ENCODE measurements at regions not wholly inside any gene's neighbourhood (a gene's known extent, or its start where the extent isn't known, plus 50 kb on each side); places are given as distances from the start of the nearest gene placed in this dataset.
"Not testable (repeated sequence)": the region's sequence is repeated elsewhere in the genome, so short reads cannot be mapped to it uniquely, and the experiment has no call there.

DNA sequence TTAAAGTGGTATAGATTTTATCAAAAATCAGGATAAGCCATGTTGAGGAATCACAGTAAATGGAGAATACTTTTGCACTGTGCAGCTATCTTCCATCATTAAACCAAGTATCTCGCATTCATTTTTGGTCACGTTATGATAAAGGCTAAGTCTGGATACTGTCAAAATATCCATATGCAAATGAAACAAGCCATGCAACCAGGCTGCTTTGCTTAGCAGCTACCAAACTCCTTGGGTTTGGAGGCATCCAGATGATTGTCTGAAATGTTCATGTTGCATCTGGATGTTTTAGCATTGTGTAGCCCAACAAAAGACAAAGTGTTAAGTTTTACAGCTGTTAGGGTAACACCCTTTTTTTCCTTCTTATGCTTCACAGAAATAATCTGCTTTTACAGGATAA is 322.9 kb upstream of the MDFIC2 start:
- H3K36me3 Mint-ChIP-seq (ENCODE audit: low read depth), result no peaks in the 10 kb centered on the region
- H3K27ac Mint-ChIP-seq, result no peak overlapping the region
- H3K9me3 Mint-ChIP-seq, result peaks cover 8% of the 10 kb centered on the region
- no peaks in the 10 kb centered on the region for H3K4me1 Mint-ChIP-seq
- H3K27me3 Mint-ChIP-seq (ENCODE audit: low read depth), result no peaks in the 10 kb centered on the region
- H3K4me3 Mint-ChIP-seq, result no peak overlapping the region
- TF ChIP-seq, protein P1, sequence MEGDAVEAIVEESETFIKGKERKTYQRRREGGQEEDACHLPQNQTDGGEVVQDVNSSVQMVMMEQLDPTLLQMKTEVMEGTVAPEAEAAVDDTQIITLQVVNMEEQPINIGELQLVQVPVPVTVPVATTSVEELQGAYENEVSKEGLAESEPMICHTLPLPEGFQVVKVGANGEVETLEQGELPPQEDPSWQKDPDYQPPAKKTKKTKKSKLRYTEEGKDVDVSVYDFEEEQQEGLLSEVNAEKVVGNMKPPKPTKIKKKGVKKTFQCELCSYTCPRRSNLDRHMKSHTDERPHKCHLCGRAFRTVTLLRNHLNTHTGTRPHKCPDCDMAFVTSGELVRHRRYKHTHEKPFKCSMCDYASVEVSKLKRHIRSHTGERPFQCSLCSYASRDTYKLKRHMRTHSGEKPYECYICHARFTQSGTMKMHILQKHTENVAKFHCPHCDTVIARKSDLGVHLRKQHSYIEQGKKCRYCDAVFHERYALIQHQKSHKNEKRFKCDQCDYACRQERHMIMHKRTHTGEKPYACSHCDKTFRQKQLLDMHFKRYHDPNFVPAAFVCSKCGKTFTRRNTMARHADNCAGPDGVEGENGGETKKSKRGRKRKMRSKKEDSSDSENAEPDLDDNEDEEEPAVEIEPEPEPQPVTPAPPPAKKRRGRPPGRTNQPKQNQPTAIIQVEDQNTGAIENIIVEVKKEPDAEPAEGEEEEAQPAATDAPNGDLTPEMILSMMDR (IDR thresholded peaks at IDR 0.05; ENCODE audit: unreplicated experiment in 3 of 3), result no peak

GRCh38 chr3:70631716-70632307 is 319.4 kb upstream of the MDFIC2 start:
- no peak overlapping the region for H3K27ac Mint-ChIP-seq
- no peaks in the 10 kb centered on the region for H3K36me3 Mint-ChIP-seq (ENCODE audit: low read depth)
- no peak overlapping the region for H3K4me3 Mint-ChIP-seq
- no peaks in the 10 kb centered on the region for H3K9me3 Mint-ChIP-seq
- no peaks in the 10 kb centered on the region for H3K27me3 Mint-ChIP-seq (ENCODE audit: low read depth)
- TF ChIP-seq, protein P1 (IDR thresholded peaks at IDR 0.05; ENCODE audit: unreplicated experiment in 3 of 3), result no peak
- no peaks in the 10 kb centered on the region for H3K4me1 Mint-ChIP-seq

- no peak overlapping the region for H3K4me3 Mint-ChIP-seq
- H3K9me3 Mint-ChIP-seq, result no peaks in the 10 kb centered on the region
- TF ChIP-seq, protein P1 (IDR thresholded peaks at IDR 0.05; ENCODE audit: unreplicated experiment in 3 of 3), result no peak
- no peaks in the 10 kb centered on the region for H3K36me3 Mint-ChIP-seq (ENCODE audit: low read depth)
- no peak overlapping the region for H3K27ac Mint-ChIP-seq
- no peaks in the 10 kb centered on the region for H3K4me1 Mint-ChIP-seq
- H3K27me3 Mint-ChIP-seq (ENCODE audit: low read depth), result no peaks in the 10 kb centered on the region
Measured at GRCh38 chr3:70621451-70621850, 309.0 kb upstream of the MDFIC2 start.

DNA sequence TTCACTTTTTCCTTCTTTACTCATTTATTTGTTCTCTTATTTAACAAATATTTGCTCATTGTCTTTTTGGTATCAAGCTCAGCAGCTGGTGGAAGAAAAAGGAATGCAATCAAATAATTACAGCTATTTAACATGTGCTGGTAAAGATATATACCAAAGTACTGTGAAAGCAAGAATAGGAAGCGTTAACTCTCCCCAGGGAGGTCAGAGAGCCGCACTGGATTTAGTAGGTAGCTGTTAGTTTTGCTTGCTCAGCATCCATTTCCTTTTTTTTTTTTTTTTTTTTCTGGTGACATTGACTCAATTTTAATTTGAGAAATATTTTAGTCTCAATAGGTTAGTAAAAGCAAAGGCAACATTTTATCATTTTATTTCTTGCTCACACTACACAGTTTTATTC is 308.5 kb upstream of the MDFIC2 start:
- Mint-ChIP-seq H3K4me1 (no peaks in the 10 kb centered on the region), H3K9me3 (no peaks in the 10 kb centered on the region), H3K4me3 (no peak overlapping the region), H3K36me3 (ENCODE audit: low read depth) (no peaks in the 10 kb centered on the region), H3K27me3 (ENCODE audit: low read depth) (no peaks in the 10 kb centered on the region), H3K27ac (no peak overlapping the region)
- TF ChIP-seq, protein P1 (IDR thresholded peaks at IDR 0.05; ENCODE audit: unreplicated experiment in 3 of 3), result no peak

GRCh38 chr3:70620367-70620766 is 307.9 kb upstream of the MDFIC2 start:
- TF ChIP-seq, protein P1 (IDR thresholded peaks at IDR 0.05; ENCODE audit: unreplicated experiment in 3 of 3), result no peak
- no peak overlapping the region for H3K4me3 Mint-ChIP-seq
- H3K4me1 Mint-ChIP-seq, result no peaks in the 10 kb centered on the region
- no peak overlapping the region for H3K27ac Mint-ChIP-seq
- no peaks in the 10 kb centered on the region for H3K36me3 Mint-ChIP-seq (ENCODE audit: low read depth)
- no peaks in the 10 kb centered on the region for H3K9me3 Mint-ChIP-seq
- H3K27me3 Mint-ChIP-seq (ENCODE audit: low read depth), result no peaks in the 10 kb centered on the region

DNA sequence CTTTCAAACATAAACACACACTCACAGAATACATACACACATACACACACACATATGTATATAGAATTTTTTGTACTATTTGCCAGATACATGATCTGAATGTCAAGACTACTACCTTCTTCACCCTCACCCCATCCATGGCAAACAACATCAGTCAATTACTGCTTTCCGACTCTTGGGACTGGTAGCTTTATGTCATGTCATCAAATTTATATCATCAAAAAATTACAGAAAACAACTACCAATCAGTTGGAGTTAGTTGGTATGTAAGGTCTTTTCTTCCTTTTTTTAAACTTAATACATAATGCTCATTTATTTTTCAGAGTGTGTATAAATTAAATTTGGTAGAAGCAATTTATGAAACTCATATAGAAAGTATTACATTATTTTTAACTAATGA is 305.7 kb upstream of the MDFIC2 start:
- no peak overlapping the region for H3K4me3 Mint-ChIP-seq
- H3K27ac Mint-ChIP-seq, result no peak overlapping the region
- H3K4me1 Mint-ChIP-seq, result no peaks in the 10 kb centered on the region
- peaks cover 5% of the 10 kb centered on the region for H3K9me3 Mint-ChIP-seq
- TF ChIP-seq, protein P1 (IDR thresholded peaks at IDR 0.05; ENCODE audit: unreplicated experiment in 3 of 3), result no peak
- H3K27me3 Mint-ChIP-seq (ENCODE audit: low read depth), result no peaks in the 10 kb centered on the region
- H3K36me3 Mint-ChIP-seq (ENCODE audit: low read depth), result no peaks in the 10 kb centered on the region

GRCh38 chr3:70617349-70617748 is 304.9 kb upstream of the MDFIC2 start:
- H3K36me3 Mint-ChIP-seq (ENCODE audit: low read depth); H3K4me1 Mint-ChIP-seq; H3K27me3 Mint-ChIP-seq (ENCODE audit: low read depth); H3K27ac Mint-ChIP-seq; H3K4me3 Mint-ChIP-seq: not testable (repeated sequence)
- peaks cover 11% of the 10 kb centered on the region for H3K9me3 Mint-ChIP-seq
